ENCODE measurements at regions not wholly inside any gene's neighbourhood (a gene's known extent, or its start where the extent isn't known, plus 50 kb on each side); places are given as distances from the start of the nearest gene placed in this dataset.

DNA sequence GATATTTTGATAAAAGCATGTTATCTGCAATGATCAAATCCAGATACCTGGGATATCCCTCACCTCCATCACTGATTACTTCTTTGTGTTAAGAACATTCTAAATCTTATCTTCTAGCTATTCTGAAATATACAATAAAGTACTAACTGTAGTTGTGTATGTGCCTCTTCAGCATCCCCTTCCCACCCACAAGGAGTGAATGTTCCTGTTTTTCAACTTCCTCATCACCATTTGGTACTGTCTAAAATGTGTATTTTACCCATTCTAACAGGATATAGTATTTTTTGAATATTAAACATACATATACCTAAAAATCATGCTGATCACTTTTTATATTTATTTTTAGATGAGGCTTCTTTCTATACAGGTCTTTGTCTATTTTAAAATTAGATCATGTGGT is 1252.6 kb downstream of the TMEM121 start:
- TF ChIP-seq, protein P1, sequence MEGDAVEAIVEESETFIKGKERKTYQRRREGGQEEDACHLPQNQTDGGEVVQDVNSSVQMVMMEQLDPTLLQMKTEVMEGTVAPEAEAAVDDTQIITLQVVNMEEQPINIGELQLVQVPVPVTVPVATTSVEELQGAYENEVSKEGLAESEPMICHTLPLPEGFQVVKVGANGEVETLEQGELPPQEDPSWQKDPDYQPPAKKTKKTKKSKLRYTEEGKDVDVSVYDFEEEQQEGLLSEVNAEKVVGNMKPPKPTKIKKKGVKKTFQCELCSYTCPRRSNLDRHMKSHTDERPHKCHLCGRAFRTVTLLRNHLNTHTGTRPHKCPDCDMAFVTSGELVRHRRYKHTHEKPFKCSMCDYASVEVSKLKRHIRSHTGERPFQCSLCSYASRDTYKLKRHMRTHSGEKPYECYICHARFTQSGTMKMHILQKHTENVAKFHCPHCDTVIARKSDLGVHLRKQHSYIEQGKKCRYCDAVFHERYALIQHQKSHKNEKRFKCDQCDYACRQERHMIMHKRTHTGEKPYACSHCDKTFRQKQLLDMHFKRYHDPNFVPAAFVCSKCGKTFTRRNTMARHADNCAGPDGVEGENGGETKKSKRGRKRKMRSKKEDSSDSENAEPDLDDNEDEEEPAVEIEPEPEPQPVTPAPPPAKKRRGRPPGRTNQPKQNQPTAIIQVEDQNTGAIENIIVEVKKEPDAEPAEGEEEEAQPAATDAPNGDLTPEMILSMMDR (IDR thresholded peaks at IDR 0.05) = no peak
- no peak for DNase-seq
- no peak for ATAC-seq
- Histone ChIP-seq H3K9me3 (no peaks in the 10 kb centered on the region), H3K36me3 (ENCODE audit: low read depth) (no peaks in the 10 kb centered on the region), H3K4me3 (no peak overlapping the region), H3K4me1 (ENCODE audit: low read depth) (no peaks in the 10 kb centered on the region)
- intact Hi-C loops (cut with DNase I, micrococcal nuclease) = no loop called here

DNA sequence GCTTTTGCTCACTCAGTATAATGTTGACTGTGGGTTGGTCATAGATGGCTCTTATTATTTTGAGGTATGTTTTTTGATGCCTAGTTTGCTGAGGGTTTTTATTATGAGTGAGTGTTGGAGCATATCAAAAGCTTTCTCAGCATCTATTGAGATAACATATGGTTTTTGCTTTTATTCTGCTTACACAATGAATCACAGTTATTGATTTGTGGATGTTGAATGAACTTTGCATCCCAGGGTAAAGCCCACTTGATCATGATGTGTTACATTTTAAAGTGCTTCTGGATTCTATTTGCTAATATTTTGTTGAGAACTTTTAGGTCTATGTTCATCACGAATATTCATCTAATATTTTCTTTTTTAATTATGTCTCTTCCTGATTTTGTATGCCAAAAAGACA is 1260.3 kb downstream of the TMEM121 start:
- no peaks in the 10 kb centered on the region for H3K4me1 ChIP-seq (ENCODE audit: low read depth)
- no peak overlapping the region for H3K4me3 ChIP-seq
- no peaks in the 10 kb centered on the region for H3K36me3 ChIP-seq (ENCODE audit: low read depth)
- intact Hi-C loops (cut with DNase I, micrococcal nuclease) = no loop called here
- ATAC-seq = no peak
- TF ChIP-seq, protein P1 (IDR thresholded peaks at IDR 0.05) = no peak
- DNase-seq = no peak
- no peaks in the 10 kb centered on the region for H3K9me3 ChIP-seq

DNA sequence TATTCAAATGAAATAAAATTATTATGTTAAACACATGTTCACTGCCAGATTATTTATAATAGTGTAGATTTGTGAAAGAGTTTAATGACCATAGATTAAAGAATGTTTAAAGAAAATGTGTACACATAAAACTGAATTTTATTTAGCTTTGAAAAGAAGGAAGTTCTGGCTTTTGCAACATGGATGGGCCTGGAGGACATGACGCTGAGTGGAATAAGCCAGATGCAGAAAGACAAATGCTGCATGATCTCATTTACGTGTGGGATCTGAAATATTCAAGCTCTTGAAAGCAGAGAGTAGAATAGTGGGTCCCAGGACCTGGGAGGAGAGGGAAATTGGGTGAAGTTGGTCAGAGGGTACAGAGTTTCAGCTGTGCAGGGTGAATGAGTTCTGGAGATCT is 1261.2 kb downstream of the TMEM121 start:
- Histone ChIP-seq H3K9me3 (no peaks in the 10 kb centered on the region), H3K36me3 (ENCODE audit: low read depth) (no peaks in the 10 kb centered on the region), H3K4me3 (no peak overlapping the region), H3K4me1 (ENCODE audit: low read depth) (no peaks in the 10 kb centered on the region)
- TF ChIP-seq, protein P1 (IDR thresholded peaks at IDR 0.05) = no peak
- intact Hi-C loops (cut with DNase I, micrococcal nuclease) = no loop called here
- DNase-seq (no peak), ATAC-seq (no peak)

DNA sequence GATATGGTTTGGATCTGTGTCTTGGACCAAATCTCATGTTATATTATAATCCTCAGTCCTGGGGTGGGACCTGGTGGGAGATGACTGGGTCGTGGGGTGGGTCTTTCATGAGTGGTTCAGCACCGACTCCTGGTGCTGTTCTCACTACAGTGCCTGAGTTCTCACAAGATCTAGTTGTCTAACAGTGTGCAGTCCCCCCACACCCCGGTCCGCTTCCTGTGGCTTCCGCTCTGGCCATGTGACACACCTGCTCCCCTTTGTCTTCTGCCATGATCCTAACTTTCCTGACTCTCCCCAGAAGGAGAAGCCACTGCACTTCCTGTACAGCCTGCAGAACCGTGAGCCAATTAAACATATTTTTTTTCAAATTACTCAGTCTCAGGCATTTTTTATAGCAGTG is 1262.2 kb downstream of the TMEM121 start:
- Histone ChIP-seq H3K9me3 (no peaks in the 10 kb centered on the region), H3K4me3 (no peak overlapping the region), H3K36me3 (ENCODE audit: low read depth) (no peaks in the 10 kb centered on the region), H3K4me1 (ENCODE audit: low read depth) (no peaks in the 10 kb centered on the region)
- DNase-seq = no peak
- intact Hi-C loops (cut with DNase I, micrococcal nuclease) = no loop called here
- ATAC-seq = no peak
- TF ChIP-seq, protein P1 (IDR thresholded peaks at IDR 0.05) = no peak

DNA sequence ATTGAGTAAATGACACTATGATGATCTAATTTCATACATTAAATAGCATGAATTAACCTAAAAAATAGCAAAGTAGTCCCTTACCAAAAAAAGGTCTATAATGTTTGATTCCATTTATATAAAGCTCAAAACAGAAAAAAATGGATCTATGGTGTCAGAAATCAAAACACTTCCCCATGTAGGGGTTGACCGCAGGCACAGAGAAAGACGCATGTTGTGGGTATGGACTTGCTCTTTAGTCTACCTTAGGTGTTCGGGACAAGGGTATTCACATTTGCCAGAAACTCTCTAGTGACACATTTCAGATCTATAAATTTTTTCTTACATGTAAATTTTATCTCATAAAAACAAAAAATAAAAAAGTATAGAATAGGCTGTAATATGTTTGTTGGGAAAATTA is 1262.9 kb downstream of the TMEM121 start:
- H3K36me3 ChIP-seq (ENCODE audit: low read depth) = no peaks in the 10 kb centered on the region
- no peaks in the 10 kb centered on the region for H3K9me3 ChIP-seq
- DNase-seq (no peak), ATAC-seq (no peak)
- TF ChIP-seq, protein P1 (IDR thresholded peaks at IDR 0.05) = no peak
- no peak overlapping the region for H3K4me3 ChIP-seq
- no peaks in the 10 kb centered on the region for H3K4me1 ChIP-seq (ENCODE audit: low read depth)
- intact Hi-C loops (cut with DNase I, micrococcal nuclease) = no loop called here

All from mucosa of descending colon (tissue), 3 donors.